A172 (cell line): ENCODE measurements at regions not wholly inside any gene's neighbourhood (a gene's known extent, or its start where the extent isn't known, plus 50 kb on each side); places are given as distances from the start of the nearest gene placed in this dataset.
A peak's percentile ranks its signal among the peaks of the same experiment; 100 is the strongest.

ENCODE experiments used
- DNase-seq: peaks from one replicate; pipeline ENCODE4 v3.0.0-alpha.2; 2015; ENCODE audit warnings: low spot score

DNA sequence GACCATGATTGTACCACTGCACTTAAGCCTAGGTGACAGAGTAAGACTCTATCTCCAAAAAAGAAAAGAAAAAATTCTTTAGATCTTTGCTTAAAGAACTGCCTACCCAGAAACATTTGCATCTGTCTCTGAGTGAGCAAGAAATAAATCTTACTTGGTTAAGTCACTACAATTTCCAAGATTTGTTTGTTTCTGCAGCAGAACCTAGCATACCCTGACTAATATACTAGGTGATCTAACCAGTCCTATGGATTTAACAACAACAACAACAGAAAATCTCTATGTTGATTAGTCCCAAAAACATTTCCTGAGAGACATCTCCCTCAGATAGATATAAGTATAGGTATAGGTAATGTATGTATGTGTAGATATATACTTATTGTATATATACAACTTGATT lies 549.3 kb upstream of the PSMD7 start:
- no peak for DNase-seq

- DNase-seq: no peak
Measured at GRCh38 chr16:73746554-73746953, 550.1 kb upstream of the PSMD7 start.

DNA sequence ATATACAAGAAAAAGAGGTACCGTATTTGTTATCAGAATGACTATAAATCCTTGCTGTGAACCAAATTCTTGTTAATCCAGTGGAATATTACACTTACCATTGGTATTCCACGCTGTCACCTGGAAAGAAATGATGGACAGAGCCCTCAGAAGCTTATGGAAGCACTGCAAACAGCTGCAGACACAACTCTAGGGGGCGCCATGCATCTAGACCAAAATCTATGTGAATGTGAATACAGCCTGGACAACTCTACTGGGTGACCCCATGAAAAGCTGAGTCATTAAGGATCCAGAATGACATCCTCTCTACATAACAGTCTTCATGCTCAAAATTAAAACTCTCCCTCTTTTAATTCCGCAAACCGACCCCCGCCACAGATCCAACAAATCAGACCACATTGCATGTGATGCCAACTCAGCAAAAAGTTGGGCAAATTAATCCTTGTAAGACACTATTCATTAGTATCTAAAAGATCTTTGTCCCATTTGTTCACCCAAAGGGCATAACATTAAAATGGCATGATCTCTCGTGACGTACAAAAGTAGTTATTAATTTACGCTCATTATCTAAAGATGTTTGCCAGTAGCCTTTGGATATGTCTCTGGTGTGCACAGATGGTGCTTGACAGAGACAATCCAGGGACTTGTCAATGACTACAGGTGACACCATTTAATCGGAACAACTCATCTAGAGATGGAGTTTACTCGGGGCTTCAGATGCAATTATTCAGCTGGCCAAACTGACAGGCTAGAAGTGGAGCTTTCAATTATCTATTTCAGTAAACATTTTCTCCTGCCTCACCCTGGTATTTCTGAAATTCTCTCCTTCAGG lies 552.7 kb upstream of the PSMD7 start:
- peak; percentile 8 for DNase-seq

GRCh38 chr16:73739049-73739769 lies 557.4 kb upstream of the PSMD7 start:
- no peak for DNase-seq

GRCh38 chr16:73738266-73738665 lies 558.3 kb upstream of the PSMD7 start:
- DNase-seq: no peak

DNA sequence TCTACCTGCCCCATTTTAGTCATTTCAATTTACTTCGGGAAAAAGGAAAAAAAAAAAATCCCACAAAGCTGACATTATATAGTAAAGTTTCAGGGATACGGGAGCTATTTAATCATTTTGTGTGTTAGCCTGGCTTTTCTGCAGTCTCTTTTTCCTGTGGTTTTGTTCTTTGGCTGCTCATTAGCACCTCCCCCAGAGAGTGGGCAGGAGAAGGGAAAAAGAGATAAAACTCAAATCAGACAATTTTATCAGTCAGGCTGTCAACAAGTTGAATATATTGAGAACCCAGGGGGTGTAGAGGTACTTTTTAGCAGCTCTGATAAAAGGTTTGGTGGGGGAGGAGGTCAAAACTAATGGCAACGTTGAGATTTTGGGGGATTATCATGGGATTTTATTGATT lies 559.0 kb upstream of the PSMD7 start:
- no peak for DNase-seq

DNA sequence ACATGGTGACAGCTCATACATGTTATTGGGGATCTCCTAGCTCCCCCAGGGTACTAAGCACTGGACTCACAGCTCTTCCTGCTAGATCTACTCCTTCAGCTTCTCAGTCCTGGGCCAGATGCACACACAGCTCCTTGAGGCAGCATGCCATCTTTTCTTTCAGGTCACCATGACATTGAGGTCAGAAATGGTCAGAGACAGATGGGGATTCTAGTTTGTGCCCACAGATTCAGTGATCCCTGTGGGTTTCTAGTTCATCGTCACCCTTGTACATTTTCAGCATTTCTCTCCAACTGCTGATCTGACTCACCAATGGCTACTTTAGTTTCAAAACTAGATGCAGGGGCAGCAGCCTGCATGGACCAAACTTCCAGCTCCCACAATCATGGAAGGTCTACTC lies 560.7 kb upstream of the PSMD7 start:
- DNase-seq: peak; percentile 11

- DNase-seq: peak; percentile 87
Measured at GRCh38 chr16:73735018-73735417, 561.6 kb upstream of the PSMD7 start.

- DNase-seq: no peak
Measured at GRCh38 chr16:73732681-73733080, 563.9 kb upstream of the PSMD7 start.

DNA sequence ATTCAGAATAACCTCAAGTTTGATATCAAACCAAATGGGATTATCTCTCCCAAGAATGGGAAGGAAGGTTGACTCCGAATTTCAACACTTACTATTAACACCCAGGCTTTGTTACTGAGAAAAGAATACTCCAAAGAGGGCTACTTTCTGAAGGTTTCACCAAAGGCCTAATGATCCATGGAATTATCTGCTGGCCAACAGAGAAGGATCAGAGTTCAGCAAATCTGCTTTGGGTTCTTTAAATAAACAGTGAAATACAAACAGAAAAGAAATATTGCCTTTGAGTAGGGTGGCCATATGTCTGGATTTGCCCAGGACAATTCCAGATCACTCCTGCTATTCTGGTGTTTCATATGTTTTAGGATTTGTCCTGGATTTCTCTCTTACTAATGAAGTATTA lies 564.5 kb upstream of the PSMD7 start:
- DNase-seq: no peak

DNA sequence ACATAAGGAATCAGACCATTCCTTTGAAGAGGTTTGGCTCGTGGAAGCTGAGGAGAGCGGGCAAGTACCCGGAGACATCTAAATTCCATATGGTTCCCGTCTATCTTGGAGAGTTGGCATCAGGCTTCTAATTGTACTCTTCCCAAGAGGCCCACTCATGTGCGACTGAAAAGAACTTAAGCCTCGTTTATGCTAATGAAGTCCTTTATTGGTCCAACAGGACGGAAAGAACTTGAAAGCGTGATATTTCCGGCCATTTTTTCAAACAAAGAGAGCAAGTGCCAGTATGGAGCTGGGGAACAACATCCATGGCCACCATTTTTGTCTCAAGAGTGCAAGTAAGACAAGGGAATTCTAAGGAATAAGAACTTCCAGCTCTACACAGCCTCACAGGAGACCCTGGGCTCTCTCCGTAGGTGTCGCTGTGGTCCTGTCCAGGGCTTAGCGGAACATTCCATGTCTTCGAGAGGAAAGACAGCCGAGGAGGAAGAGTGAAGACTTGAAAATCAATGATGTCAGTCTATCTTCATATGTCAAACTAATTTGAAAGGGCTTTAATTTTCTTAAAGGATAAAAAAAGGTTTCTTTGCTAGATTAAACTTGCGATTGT lies 566.0 kb upstream of the PSMD7 start:
- no peak for DNase-seq

DNA sequence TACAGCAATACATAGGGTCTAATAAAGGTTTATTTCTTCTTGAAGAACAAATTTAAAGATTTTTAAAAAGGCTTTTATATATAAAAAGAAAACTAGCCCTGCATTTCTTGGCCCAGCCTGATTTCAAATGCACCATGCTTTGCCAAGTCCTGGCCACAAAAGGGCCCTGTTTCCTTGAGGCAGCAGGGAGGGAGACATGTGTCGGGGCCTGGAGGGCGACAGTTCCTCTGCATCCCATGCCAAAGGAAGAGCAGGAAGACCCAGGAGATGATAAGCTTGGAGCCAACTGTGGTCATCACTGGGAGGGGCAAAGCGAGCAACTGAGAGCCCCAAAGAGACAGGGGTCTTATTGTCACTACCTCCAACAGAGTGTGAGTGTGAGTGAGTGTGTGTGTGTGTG lies 571.5 kb upstream of the PSMD7 start:
- no peak for DNase-seq

DNA sequence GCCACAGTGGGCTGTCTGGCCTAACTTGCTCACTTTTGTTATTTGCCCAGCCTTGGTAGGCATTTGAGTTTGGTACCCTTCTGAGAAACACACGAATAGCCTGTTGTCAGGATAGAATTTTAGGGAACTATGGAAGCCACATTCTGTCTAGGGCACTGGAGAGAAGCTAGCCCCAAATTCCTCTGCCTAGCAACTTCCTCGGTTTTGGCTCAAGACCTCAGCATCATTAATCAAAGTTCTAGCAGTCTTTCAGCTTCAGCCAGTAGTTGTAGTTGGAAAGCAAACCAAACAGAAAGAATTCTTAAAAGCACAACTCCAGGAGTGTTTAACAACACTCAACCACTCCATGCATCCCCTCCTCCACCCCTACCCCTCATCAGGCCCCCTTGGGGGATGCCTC lies 572.1 kb upstream of the PSMD7 start:
- no peak for DNase-seq

DNA sequence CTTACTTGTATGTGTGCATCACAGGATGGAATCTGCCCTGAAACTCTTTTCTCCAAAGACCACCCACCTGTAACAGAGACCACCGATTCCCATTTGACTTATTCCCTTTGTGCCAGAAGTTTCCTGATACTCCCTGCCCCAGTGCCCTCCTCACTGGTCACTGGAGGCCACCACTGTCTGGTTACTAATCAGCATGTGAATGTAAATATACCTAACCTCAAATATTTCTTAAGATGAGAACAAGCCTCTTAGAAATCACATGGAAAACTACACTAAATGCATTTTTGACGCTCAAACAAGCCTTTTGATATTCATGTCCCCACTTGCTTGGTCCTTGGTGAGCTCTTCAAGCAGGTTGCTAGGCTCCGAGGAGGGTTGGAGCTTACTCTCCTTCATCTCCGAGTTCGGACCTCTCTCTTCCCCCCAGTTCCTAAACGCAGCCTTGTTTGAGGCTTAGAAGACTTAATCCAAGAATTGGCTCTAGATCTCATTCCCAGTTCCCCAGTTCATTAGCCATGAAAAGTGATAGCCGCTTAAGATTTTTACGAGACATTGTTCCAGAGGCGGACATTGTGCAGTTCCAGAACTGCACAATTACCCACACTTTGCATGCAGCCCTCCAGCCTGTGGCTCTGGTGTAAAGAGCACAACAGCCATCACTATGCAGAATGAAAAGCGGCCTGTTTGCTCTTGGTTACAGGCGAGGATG lies 579.2 kb upstream of the PSMD7 start:
- no peak for DNase-seq

DNA sequence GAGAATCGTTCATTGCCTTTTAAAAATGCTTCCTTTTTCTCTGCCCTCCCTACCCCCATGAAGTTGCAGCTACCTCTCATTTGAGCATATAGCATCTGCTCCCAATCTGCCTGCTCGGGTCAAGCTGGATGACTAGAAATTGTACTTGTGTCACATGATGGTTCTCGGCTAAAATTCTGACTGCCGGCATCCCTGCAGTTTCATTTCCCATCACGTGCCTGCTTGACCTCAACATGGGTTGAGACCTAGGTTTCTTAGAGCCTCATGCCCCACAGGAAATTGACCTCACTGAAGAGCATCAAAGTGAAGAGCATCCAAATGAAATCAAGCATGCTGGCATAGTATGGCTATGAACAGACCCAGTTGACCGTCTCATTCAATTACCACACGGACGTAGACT lies 581.6 kb upstream of the PSMD7 start:
- no peak for DNase-seq

DNA sequence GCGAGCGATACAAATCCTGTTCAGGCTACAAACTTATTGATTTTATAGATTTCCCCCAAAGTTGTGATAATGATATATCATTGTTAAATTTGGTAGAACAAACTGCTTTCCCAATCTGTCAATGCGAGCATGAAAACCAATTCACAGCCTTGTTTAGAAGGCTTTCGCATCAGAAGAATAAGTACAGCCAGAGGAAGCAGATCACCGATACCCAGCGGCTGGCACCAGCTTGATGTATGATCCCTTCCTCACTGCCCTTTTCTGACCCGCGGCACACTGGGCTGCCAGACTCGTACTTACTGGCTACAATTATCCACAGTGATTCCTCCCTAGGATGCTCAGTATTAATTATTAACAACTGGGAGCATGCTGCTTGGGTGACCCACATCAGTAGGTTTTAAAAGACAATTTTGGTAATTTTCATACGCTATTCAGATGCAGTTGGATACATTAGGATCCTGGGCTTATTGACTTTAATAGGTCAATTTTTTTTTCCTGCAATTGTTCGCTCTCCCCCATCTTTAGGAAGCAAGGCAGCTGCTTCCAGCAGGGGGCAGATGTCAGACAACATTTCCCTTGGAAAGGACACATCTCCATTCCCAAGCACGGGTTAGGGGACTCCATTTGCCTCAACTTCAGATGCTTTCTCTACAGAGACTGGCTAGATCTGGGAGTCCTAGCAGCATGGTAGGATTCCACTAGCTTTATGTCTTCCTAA lies 582.7 kb upstream of the PSMD7 start:
- DNase-seq: peak; percentile 28

DNA sequence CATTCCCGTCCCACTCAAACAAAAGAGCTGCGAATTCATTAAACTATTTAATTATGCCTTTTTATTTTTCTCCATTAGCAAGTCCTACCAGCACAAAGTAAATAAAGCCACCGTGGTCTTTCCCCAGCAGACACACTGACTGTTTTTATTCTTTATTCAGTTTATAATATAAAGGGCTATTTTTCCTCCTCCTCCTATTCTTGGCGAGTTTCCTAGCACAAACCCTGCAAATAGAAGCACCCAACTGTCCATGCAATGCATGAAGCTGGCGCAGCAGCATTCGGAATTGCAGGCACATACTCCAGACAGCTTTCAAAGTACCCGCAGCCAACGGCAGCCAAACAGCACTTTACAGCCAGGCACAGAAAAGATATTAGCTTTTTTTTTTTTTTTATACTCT lies 583.4 kb upstream of the PSMD7 start:
- DNase-seq: no peak

DNA sequence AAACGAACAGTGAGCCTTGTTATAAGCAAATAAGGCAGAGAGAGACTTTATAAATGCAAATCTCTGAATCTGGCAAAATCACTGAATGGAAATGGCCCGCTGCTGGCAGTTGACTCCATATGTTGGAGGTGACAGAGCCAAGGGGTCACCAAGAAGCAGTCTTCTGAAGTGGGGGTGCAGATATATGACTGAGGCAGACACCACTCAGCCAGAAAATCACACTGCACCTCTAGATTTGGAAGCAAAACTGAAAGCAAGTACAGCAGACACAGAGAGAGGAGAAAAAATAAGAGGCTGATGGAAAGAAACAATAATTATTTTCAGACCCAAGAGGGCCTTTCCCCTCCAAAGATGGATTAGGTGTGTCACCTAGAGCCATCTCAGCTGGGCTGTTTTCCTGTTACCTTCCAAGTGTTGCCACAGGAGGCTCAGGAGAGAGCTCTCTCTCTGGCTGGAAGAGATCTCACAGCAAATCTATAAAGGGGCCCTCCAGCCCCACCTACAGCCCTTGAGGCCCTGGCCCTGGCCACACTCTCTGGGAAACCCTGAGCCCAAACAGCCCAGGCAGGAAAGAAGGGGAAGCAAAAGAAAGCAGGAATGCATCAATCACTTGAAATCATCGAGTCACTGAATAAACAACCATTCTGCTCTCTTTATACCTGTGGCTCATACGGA lies 585.1 kb upstream of the PSMD7 start:
- DNase-seq: no peak

GRCh38 chr16:73710526-73710925 lies 586.1 kb upstream of the PSMD7 start:
- no peak for DNase-seq

GRCh38 chr16:73707863-73708262 lies 588.8 kb upstream of the PSMD7 start:
- no peak for DNase-seq

GRCh38 chr16:73703891-73704290 lies 592.7 kb upstream of the PSMD7 start:
- DNase-seq: no peak
